ENCODE measurements at regions not wholly inside any gene's neighbourhood (a gene's known extent, or its start where the extent isn't known, plus 50 kb on each side); places are given as distances from the start of the nearest gene placed in this dataset.
A peak's percentile ranks its signal among the peaks of the same experiment; 100 is the strongest.

- no peak for DNase-seq
Measured at GRCh38 chr2:52831216-52831615, 936.4 kb upstream of the CHAC2 start.

DNA sequence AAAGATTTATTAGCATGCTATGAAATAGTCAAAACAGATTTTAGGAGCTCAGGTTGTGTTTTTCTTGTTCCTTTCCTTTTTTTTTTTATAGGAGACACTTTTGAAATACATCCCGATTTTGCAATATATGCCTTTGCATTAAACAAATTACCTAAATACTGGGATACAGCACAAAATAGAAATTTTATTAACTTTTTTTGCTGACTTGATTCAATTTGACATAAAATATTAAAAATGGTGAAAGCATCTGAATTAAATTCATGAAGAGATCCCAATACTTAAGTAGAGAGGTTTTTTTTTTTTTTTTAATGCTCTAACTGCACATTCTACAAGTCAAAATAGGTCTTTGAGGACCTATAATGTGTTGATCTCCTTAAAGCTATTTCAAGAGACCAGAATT lies 939.5 kb upstream of the CHAC2 start:
- DNase-seq = no peak

DNA sequence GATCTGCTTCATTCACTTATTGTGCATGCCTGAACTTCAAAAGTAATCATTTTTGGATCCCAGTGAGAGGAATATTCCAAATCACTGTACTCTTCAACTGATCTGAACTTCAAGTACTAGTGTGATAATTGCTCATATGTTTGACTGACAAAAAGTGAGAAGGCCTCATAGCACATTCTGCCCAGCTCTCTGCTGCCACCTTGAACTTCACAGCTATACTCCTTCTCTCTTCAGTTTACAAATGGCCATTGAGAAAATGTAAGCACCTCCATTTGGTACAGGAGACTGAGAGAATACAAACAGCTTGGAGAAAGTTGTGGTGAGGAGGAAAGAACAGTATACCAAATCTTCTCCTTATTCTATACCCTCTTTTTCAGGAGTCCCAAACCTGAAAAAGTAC lies 946.0 kb upstream of the CHAC2 start:
- DNase-seq = peak in 1 of 3 experiments; percentile 32

DNA sequence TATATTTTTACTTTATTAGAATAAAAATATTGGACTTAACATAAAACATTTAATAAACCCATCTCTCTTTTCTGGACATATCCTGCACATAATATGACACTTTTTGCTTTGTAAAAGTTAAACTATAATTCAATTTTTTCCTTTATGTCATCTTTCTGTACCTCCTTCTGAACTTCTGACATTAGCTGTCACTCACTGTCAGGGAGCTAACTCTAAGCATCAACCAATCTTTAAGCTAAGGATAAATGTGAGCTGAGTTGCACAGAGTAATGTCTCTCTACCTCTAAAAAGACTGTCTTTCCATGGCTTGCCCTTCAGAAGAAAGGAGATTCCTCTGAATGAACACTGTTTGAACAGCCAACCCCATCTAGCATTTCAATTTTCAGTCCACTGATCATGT lies 948.6 kb upstream of the CHAC2 start:
- DNase-seq = no peak

DNA sequence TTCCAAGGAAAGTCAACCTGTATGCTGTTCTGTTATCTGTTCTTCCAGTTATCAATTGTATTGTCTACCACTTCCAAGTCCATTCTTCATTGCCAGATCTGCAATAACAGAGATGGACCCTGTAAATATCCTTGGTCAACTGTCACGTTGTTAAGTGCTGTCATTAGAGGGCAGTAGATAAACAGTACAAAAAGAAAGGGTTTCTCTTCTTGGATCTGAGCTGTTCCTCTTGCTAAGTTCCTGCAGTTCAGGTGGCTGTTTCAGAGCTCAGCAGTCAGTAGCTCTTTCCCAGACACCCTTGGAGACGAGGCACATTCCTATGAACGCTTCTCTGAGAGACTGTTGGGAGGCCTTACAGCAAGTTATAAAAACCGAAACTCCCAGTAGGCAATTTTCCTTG lies 957.1 kb upstream of the CHAC2 start:
- DNase-seq = peak in 1 of 3 experiments; percentile 62

- no peak for DNase-seq
Measured at GRCh38 chr2:52805901-52806410, 961.6 kb upstream of the CHAC2 start.

- no peak for DNase-seq
Measured at GRCh38 chr2:52794581-52794980, 973.0 kb upstream of the CHAC2 start.

DNA sequence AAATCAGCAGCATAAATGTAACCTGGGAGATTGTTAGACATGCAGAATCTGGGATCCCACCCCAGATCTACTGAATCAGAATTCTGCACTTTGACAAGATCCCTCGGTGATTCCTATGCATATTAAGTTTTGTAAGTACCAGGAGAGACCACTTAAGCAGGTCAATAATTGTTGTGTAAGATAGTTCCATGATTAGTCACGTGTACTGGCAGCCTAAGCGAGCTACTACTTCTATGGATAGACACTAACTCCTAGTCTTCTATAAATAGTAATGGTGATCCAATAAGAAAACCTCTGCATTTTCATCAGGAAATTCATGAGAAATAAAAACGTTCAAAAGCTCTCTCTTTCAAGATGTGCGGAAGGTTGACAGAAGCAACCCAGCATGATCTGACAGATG lies 988.2 kb upstream of the CHAC2 start:
- no peak for DNase-seq

- DNase-seq = no peak
Measured at GRCh38 chr2:52776571-52776970, 991.0 kb upstream of the CHAC2 start.

DNA sequence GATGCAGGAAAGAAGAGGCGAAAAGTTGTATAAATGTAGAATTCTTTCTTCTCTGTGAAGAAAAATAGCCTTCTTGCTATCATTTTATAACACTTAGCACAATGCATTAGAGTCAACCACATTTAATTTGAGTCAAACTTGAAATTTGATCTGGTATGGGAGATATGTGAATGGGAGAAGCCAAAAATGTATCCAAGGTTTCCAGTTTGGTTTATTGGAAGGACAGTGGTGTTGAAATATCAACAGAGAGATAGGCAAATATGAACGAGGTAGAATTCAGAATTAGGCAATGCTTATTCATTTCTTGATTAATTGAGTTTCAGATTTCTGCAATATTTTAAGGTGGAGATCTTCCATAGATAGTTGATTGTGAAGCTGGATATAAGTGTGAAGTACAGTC lies 991.9 kb upstream of the CHAC2 start:
- no peak for DNase-seq

DNA sequence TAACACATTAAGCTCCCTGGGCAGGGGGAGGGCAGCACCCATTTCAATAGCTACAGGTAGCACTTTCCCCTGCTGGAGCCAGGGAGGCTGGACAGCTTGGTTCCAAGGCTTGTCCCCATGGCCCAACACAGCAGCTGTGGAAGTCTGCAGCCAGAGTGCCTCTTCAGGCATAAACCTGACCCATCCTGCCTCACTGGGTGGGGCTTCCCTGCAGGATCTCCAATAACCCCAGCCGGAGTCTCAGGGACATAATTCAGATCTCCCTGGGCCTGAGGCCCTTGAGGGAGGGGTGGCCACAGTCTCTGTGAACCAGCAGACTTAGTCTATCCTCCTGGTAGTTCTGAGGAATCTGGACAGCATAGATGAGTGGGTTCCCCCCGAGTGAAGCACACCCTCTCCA lies 1001.9 kb upstream of the CHAC2 start:
- DNase-seq = no peak

DNA sequence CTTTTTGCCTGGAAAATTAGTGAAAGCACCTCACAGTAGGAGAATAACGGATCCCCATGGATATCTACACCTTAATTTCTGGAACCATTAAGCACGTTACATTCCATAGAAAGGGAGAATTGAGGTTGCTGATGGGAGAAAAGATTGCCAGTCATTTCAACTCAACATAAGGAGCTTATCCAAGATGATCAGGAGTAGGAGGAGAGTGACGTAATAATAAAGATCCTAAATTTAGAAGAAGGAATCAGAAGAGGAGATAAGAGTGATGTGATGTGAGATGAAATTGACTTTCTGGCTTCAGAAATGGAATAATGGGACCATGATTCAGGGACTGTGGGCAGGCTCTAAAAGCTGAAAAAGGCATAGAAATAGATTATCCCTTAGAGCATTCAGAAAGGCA lies 1017.8 kb upstream of the CHAC2 start:
- DNase-seq = no peak

DNA sequence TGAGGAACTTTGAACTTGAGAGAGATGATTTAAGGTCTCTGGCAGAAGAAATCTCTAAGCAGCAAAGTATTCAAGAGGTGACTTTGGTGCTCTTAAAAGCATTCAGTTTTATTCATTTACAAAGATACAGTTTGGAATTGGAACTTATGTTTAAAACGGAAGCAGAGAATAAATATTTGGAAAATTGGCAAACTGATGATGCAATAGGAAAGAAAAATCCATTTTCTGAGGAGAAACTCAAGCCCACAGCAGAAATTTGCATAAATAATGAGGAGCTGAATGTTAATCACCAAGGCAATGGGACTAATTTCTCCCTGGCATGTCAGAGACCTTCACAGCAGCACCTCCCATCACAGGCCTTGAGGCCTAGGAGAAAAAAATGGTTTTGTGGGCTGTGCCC lies 1022.5 kb upstream of the CHAC2 start:
- DNase-seq = no peak

DNA sequence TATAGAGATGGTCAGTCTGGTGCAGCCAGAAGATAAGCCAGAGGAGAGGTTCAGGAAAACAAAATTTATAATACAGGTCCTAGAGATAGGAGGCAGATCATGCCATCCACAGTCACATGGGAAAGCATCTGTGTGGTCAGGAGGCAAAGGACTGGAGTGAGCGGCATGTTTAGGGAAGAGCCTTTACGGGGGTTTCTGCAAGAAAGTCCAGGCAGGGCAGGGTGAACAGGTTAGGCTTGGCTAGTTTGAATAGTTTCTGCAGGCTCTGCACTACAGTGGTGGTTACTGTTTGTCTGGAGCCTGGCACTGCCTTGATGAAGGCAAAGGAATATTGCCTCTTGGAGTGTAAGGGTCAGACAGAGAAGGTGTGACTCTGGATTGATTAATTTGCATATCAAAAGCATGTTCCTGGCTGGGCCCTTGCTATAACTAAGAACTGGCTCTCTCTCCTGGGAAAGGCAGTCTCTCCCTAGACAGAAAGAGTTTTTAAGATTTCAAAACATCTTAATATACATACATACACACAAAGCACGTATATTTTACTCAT lies 1034.7 kb upstream of the CHAC2 start:
- no peak for DNase-seq

GRCh38 chr2:52724585-52724984 lies 1043.0 kb upstream of the CHAC2 start:
- DNase-seq = no peak

GRCh38 chr2:52717836-52718235 lies 1049.8 kb upstream of the CHAC2 start:
- DNase-seq = no peak

DNA sequence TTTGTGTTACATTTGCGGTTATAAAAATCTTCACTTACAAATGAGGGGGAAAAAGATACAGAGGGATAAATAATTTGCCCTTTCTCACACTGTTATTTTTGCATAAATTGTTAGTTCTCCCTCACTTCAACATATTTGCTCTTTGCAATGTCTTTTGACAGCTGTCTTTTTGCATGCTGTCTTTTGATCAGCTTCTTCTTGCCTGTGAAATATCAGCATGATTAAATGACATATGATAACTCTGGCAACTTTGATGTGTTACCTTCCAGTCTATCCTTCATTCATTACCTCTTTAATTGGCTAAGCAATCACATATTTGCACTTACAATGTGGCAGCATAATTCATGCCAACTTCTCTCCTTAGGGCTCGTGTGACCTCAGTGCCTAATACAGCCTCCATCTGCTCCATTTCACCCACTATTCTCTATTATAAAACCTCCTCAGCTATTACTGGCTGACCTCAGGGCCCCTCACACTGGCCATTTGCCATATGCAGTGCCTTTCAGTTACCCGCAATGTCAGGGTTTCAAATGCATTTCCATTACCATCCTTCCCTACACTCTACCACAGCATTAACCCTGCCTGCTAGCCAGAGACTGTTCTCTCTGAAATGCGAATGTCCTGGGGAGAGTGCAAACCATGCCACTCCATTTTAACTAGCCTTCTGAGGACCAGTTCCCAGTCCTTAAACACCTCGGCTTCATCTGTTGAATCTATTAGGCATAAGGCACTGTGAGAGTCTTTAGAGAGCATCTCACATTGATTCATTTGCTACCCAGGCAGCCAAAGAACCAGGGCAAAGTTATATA lies 1056.6 kb upstream of the CHAC2 start:
- DNase-seq = no peak

DNA sequence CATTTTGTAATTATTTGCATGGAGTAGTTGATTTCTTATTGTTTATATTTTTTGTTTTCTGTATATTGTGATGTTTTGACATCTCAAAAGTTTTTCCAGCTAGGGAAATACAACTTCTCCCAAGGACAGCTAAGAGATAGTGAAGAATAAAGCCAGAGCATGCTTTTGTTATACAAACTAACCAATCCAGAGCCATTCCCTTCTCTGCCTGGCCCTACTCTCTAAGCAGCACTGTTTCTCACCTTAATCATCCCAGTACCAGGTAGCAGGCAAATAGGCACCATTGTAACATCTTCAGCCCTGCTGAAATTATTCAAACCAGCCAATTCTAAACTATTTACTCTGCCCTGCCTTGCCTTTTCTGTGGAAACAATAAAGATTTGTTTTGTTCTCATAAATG lies 1063.4 kb upstream of the CHAC2 start:
- no peak for DNase-seq

DNA sequence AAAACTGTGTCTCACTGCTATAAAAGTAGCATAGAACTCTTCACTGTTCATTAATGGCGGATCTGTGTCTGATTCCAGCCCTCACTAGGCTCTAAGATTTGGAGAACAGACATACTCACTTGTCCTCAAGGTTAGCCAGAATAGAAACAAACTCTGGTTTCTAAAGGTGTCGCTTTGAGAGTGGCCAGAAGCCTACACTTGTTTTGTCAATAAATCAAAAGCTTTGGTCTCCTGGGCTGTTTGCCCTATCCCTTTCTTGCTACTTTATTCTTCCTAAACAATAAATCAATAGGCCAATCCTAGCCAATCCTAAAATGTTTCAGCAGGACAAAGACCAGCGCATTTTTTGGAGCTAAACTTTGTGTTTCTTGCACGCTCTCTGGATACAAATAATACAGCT lies 1064.6 kb upstream of the CHAC2 start:
- no peak for DNase-seq

GRCh38 chr2:52698408-52698807 lies 1069.2 kb upstream of the CHAC2 start:
- no peak for DNase-seq

DNA sequence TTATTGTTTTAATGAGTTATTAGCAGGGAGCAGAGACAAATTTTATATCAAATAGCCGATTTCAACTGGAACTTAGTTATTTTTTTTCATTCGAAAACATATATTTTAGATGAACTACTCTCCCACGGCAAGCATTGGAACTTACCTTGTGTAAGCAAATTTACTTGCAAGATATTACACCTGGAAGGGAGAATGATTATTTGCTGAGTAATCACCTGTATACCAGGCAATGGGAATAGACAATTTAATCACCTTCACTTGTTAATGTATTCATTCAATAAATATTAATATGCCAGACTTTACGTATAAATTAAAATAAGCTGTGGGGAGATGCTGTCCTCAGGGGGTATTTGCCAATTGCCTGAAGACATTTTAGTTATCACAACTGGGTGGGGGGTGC lies 1069.9 kb upstream of the CHAC2 start:
- DNase-seq = no peak

DNA sequence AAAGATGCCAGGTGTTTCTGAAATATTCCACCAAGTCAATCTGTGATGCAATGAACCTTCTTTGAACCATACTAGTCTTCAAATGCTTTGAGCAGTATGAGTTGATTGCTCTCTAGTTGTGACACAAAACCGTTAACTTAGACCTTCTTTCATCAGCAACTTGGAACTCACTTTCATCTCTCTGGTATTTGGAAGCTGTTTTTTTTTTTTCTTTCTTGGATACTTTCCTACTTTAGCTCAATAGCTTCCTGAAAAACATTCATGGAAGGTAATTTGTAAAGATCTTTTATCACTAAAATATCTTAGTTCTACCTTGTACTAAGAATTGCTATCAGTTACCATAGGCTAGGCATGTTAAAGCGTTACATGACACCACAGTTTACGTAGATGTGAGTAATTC lies 1071.9 kb upstream of the CHAC2 start:
- no peak for DNase-seq

- DNase-seq = no peak
Measured at GRCh38 chr2:52686935-52687334, 1080.7 kb upstream of the CHAC2 start.

- DNase-seq = no peak
Measured at GRCh38 chr2:52676056-52676455, 1091.5 kb upstream of the CHAC2 start.

DNA sequence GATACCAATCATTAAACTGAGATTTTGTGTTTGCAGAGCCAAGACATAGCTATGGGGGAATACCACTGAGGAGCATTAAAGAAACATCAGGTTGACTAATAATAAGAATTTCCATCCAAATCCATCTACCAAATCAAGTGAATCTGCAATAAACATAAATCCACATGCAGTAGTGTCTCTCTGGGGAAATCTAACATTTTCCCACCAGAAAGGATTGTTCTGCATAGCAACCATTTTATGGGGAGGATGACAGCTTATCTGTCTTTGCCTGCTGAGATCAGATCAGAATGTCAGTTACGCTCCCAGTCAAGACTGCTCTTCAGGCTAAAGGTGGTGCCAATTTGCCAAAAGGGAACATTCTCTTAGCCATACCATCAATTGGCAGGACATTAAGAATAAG lies 1098.9 kb upstream of the CHAC2 start:
- DNase-seq = no peak
